B cell (primary cell): ENCODE measurements at regions not wholly inside any gene's neighbourhood (a gene's known extent, or its start where the extent isn't known, plus 50 kb on each side); places are given as distances from the start of the nearest gene placed in this dataset.
"Not testable (repeated sequence)": the region's sequence is repeated elsewhere in the genome, so short reads cannot be mapped to it uniquely, and the experiment has no call there.

ENCODE experiments used
- ATAC-seq: fragments of 200-7000 bp; cut with Tn5 transposase; one replicate; pipeline ENCODE4 v1.10.0; 2021; ENCODE audit warnings: low read depth, mild to moderate bottlenecking, moderate number of reproducible peaks, moderate library complexity
- CTCF ChIA-PET: fragments of 350-600 bp; sonication (Branson Sonifier 250); formaldehyde crosslinking; loops from one replicate; lab custom pipeline; 2021; ENCODE audit warnings: antibody characterized with exemption, inconsistent platforms; lab: Charles Lee
- POLR2A ChIA-PET: fragments of 350-600 bp; sonication (Branson Sonifier 250); formaldehyde crosslinking; loops from one replicate; lab custom pipeline; 2021; ENCODE audit warnings: antibody characterized with exemption; lab: Charles Lee
- DNase-seq: peaks from one replicate; pipeline ENCODE4 v3.0.0; 2013
- H2AFZ ChIP-seq: 2 replicates; pipeline ENCODE4 v1.6.1; 2012; ENCODE audit warnings: mild to moderate bottlenecking, low read depth, low read length; ENCODE audit not compliant: insufficient read depth, poor library complexity, severe bottlenecking
- H3K27ac ChIP-seq, 2 donors: 1 replicate in 1 of 2; 2 replicates in 1 of 2; pipeline ENCODE4 v1.5.1; 2012 to 2013; ENCODE audit warnings: low read length in 2 of 2, mild to moderate bottlenecking in 2 of 2, moderate library complexity in 1 of 2
- H3K27me3 ChIP-seq, 4 experiments: fragments of 200-600 bp in 1 of 4; sonication (generic) in 1 of 4; replicated peaks in 1 of 4; 1 replicate in 2 of 4; 2 replicates in 2 of 4; pipeline versions ENCODE4 v1.6.1 to v1.7.0; 2013 to 2016; ENCODE audit warnings: low read length in 3 of 4, mild to moderate bottlenecking in 2 of 4, mixed read lengths in 1 of 4, moderate library complexity in 1 of 4; ENCODE audit not compliant: insufficient read depth in 4 of 4, control insufficient read depth in 3 of 4; ENCODE audit errors: control extremely low read depth in 1 of 4
- H3K36me3 ChIP-seq, 2 experiments: replicated peaks in 1 of 2; 1 replicate in 1 of 2; 2 replicates in 1 of 2; pipeline versions ENCODE4 v1.6.1 to v1.7.1; 2013; ENCODE audit warnings: low read length in 1 of 2; ENCODE audit not compliant: insufficient read depth in 2 of 2, control insufficient read depth in 1 of 2; ENCODE audit errors: control extremely low read depth in 1 of 2, extremely low read depth in 1 of 2
- H3K4me1 ChIP-seq, 2 donors: fragments of 200-600 bp in 1 of 2; sonication (generic) in 1 of 2; 1 replicate in 1 of 2; 2 replicates in 1 of 2; pipeline versions ENCODE4 v1.5.1 to v1.6.1; 2013 to 2017; ENCODE audit warnings: low read length in 2 of 2; ENCODE audit not compliant: control insufficient read depth in 2 of 2, insufficient read depth in 2 of 2
- H3K4me2 ChIP-seq: replicated peaks from 2 replicates; pipeline ENCODE3; 2012; ENCODE audit warnings: mild to moderate bottlenecking, low read depth, low read length; ENCODE audit not compliant: poor library complexity, severe bottlenecking
- H3K4me3 ChIP-seq, 5 experiments: fragments of 200-600 bp in 1 of 5; sonication (generic) in 1 of 5; 1 replicate in 3 of 5; 2 replicates in 2 of 5; pipeline versions ENCODE4 v1.5.1 to v1.7.0; 2011 to 2016; ENCODE audit warnings: low read length in 4 of 5, mild to moderate bottlenecking in 4 of 5, low read depth in 2 of 5, control low read depth in 1 of 5, moderate library complexity in 1 of 5; ENCODE audit not compliant: insufficient read depth in 1 of 5; ENCODE audit errors: control extremely low read depth in 1 of 5, extremely low read depth in 1 of 5
- H3K79me2 ChIP-seq: fragments of 200-600 bp; sonication (generic); one replicate; pipeline ENCODE4 v1.6.0; 2016; ENCODE audit warnings: low read length; ENCODE audit not compliant: control insufficient read depth, insufficient read depth
- H3K9ac ChIP-seq: fragments of 200-600 bp; sonication (generic); 2 replicates; pipeline ENCODE4 v1.6.1; 2017; ENCODE audit warnings: mild to moderate bottlenecking, low read length, moderate library complexity
- H3K9me3 ChIP-seq, 3 donors: one replicate each; pipeline versions ENCODE4 v1.6.1 to v1.7.1; 2013; ENCODE audit warnings: low read length in 2 of 3; ENCODE audit not compliant: control insufficient read depth in 2 of 3, insufficient read depth in 1 of 3; ENCODE audit errors: control extremely low read depth in 1 of 3
- H4K20me1 ChIP-seq: 2 replicates; pipeline ENCODE4 v1.6.0; 2012; ENCODE audit warnings: mild to moderate bottlenecking, low read length; ENCODE audit not compliant: insufficient read depth, control insufficient read depth, poor library complexity, severe bottlenecking
- H3K27ac Mint-ChIP-seq: one replicate; pipeline ENCODE4 v1.8.0; 2021; ENCODE audit warnings: mixed read lengths
- H3K27me3 Mint-ChIP-seq: one replicate; pipeline ENCODE4 v1.8.0; 2021; ENCODE audit warnings: mixed read lengths
- H3K4me1 Mint-ChIP-seq: one replicate; pipeline ENCODE4 v1.8.0; 2021; ENCODE audit warnings: mixed read lengths
- H3K4me3 Mint-ChIP-seq: one replicate; pipeline ENCODE4 v1.8.0; 2021; ENCODE audit warnings: mixed read lengths
- H3K9me3 Mint-ChIP-seq: one replicate; pipeline ENCODE4 v1.8.0; 2022; ENCODE audit warnings: mixed read lengths; ENCODE audit not compliant: insufficient read depth
- EZH2 ChIP-seq: IDR thresholded peaks from 2 replicates; pipeline ENCODE4 v1.6.1; 2012; ENCODE audit warnings: borderline replicate concordance, low read depth, mild to moderate bottlenecking, moderate library complexity, low read length; ENCODE audit not compliant: insufficient read depth, poor library complexity, severe bottlenecking
- WGBS: methylation state at CpG from one replicate; pipeline ENCODE4 v1.1.5; 2013; ENCODE audit warnings: missing lambda C conversion rate; ENCODE audit not compliant: insufficient coverage; 5-methylcytosine and 5-hydroxymethylcytosine counted together
- intact Hi-C: fragments of 100-400 bp; cut with micrococcal nuclease; formaldehyde crosslinking; loops from one replicate; pipeline ENCODE4 v1.10.0; 2022
- TF ChIP-seq, protein P1 (sequence below): fragments of 200-600 bp; IDR thresholded peaks from one replicate; pipeline ENCODE4 v1.8.0; 2022; ENCODE audit warnings: antibody characterized with exemption, mild to moderate bottlenecking

DNA sequence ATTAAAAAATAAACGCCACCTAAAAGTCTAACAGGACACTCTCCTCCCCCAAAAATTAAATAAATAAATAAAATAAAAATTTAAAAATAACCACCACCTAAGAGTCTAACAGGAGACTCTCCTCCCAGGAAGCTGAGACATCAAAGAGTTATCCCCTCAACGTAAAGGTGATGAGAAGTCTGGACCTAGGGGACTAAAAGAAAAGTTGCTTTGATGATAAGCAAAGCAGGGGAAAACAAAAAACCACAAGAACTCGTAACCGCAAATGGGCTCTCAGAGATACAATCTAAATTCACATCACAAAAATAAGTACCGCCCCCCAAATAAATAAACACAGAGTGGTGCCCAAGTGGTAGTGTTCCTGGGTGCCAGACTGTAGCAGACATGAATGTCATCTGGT lies 412.2 kb downstream of the ZFHX3 start:
- H3K27me3 Mint-ChIP-seq = no peaks in the 10 kb centered on the region
- no peaks in the 10 kb centered on the region for H3K36me3 ChIP-seq
- TF ChIP-seq, protein P1, sequence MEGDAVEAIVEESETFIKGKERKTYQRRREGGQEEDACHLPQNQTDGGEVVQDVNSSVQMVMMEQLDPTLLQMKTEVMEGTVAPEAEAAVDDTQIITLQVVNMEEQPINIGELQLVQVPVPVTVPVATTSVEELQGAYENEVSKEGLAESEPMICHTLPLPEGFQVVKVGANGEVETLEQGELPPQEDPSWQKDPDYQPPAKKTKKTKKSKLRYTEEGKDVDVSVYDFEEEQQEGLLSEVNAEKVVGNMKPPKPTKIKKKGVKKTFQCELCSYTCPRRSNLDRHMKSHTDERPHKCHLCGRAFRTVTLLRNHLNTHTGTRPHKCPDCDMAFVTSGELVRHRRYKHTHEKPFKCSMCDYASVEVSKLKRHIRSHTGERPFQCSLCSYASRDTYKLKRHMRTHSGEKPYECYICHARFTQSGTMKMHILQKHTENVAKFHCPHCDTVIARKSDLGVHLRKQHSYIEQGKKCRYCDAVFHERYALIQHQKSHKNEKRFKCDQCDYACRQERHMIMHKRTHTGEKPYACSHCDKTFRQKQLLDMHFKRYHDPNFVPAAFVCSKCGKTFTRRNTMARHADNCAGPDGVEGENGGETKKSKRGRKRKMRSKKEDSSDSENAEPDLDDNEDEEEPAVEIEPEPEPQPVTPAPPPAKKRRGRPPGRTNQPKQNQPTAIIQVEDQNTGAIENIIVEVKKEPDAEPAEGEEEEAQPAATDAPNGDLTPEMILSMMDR = no peak
- TF ChIP-seq EZH2 = no peak
- H3K9ac ChIP-seq = no peak overlapping the region
- H3K9me3 Mint-ChIP-seq = peaks cover 3% of the 10 kb centered on the region
- H3K9me3 ChIP-seq = peaks cover 0 to 20% (median 13%) of the 10 kb centered on the region in 3 donors
- no peak for ATAC-seq
- no peaks in the 10 kb centered on the region for H3K4me1 ChIP-seq
- H4K20me1 ChIP-seq = no peaks in the 10 kb centered on the region
- no peak for DNase-seq
- H3K4me2 ChIP-seq = no peak overlapping the region
- ChIA-PET POLR2A (no interaction called here), CTCF (no interaction called here)
- no peak overlapping the region for H3K4me3 ChIP-seq
- no peak overlapping the region for H3K27ac Mint-ChIP-seq
- no peak overlapping the region for H2AFZ ChIP-seq
- no peaks in the 10 kb centered on the region for H3K27me3 ChIP-seq
- no peaks in the 10 kb centered on the region for H3K79me2 ChIP-seq
- H3K4me3 Mint-ChIP-seq = no peak overlapping the region
- H3K4me1 Mint-ChIP-seq = no peaks in the 10 kb centered on the region
- intact Hi-C loops = no loop called here
- no CpG with 5 or more reads among the region's 5 CpGs for WGBS
- no peak overlapping the region for H3K27ac ChIP-seq

DNA sequence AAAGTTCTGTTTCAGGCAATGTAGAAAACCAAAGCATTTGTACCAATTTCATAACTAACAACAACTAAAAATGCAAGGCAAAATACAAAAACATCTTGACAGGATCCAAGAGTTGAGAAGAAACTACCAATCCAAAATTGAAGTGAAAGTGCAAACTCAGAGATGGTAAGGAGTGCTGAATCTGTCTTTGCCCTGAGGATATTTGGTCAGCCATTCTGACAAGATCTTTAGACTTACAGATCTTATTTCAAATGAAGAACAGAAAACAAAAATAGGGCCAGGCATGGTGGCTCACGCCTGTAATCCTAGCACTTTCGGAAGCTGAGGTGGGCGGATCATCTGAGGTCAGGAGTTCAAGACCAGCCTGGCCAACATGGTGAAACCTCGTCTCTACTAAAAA lies 412.8 kb downstream of the ZFHX3 start:
- H3K4me2 ChIP-seq = no peak overlapping the region

GRCh38 chr16:72627182-72627896 lies 420.6 kb downstream of the ZFHX3 start:
- H3K4me2 ChIP-seq, CTCF ChIA-PET, H3K9me3 ChIP-seq, POLR2A ChIA-PET, H3K27me3 Mint-ChIP-seq, H3K27me3 ChIP-seq, H3K9ac ChIP-seq, H3K4me1 Mint-ChIP-seq, intact Hi-C loops, H3K4me3 ChIP-seq, DNase-seq, H3K27ac ChIP-seq, H3K4me1 ChIP-seq, H3K4me3 Mint-ChIP-seq, H3K9me3 Mint-ChIP-seq, H4K20me1 ChIP-seq, ATAC-seq, H3K27ac Mint-ChIP-seq, H2AFZ ChIP-seq, H3K79me2 ChIP-seq, H3K36me3 ChIP-seq: not testable (repeated sequence)
- WGBS = 97% methylated on average over 5 of the region's 30 CpGs

More for the DNA sequence above, 412.8 kb downstream of the ZFHX3 start:
- H3K27me3 ChIP-seq = no peaks in the 10 kb centered on the region
- H3K79me2 ChIP-seq = no peaks in the 10 kb centered on the region
- no peaks in the 10 kb centered on the region for H4K20me1 ChIP-seq
- no peak overlapping the region for H3K27ac ChIP-seq
- no peaks in the 10 kb centered on the region for H3K36me3 ChIP-seq
- intact Hi-C loops = no loop called here
- H3K4me3 ChIP-seq = no peak overlapping the region
- peaks cover 0 to 17% (median 13%) of the 10 kb centered on the region in 3 donors for H3K9me3 ChIP-seq
- no peak overlapping the region for H3K9ac ChIP-seq
- H3K27ac Mint-ChIP-seq = no peak overlapping the region
- H3K4me1 ChIP-seq = no peaks in the 10 kb centered on the region
- DNase-seq = no peak
- POLR2A ChIA-PET = no interaction called here
- 100% methylated on average over 1 of the region's 4 CpGs for whole genome bisulfite sequencing
- no peak for ATAC-seq
- no peaks in the 10 kb centered on the region for H3K4me1 Mint-ChIP-seq
- H3K27me3 Mint-ChIP-seq = no peaks in the 10 kb centered on the region
- CTCF ChIA-PET = no interaction called here
- H3K9me3 Mint-ChIP-seq = peaks cover 3% of the 10 kb centered on the region
- H3K4me3 Mint-ChIP-seq = no peak overlapping the region
- no peak for TF ChIP-seq EZH2
- TF ChIP-seq, protein P1 = no peak
- H2AFZ ChIP-seq = no peak overlapping the region
